G401 (cell line): ENCODE measurements at regions not wholly inside any gene's neighbourhood (a gene's known extent, or its start where the extent isn't known, plus 50 kb on each side); places are given as distances from the start of the nearest gene placed in this dataset.
A peak's percentile ranks its signal among the peaks of the same experiment; 100 is the strongest.

Experiments
- DNase-seq: peaks from one replicate; pipeline ENCODE4 v3.0.0-alpha.2; 2015; ENCODE audit warnings: low spot score
- in situ Hi-C: cut with HindIII; loops from 2 replicates; pipeline ENCODE4 v1.10.0; 2016; ENCODE audit warnings: low sequenced_read_pairs, mixed read lengths

DNA sequence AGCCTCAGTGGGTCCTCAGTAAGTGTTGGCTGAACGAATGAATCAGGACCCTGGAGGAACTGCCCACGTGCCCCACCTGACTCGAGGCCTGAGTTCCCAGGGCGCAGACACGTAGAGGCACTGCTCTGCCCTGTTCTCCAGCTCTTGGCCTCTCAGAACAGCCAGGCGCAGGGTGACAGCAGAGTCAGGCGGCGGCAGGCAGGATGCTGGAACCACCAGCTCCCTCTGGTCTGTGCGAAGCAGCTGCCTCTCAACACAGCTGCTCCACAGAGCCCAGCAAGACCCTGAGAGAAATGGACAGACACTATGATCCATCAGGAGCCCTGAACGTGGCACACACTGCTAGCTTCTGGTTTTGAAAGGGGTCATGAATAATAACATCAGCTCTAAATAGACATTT lies 53.1 kb upstream of the BCO1 start:
- in situ Hi-C loops: no loop called here

DNA sequence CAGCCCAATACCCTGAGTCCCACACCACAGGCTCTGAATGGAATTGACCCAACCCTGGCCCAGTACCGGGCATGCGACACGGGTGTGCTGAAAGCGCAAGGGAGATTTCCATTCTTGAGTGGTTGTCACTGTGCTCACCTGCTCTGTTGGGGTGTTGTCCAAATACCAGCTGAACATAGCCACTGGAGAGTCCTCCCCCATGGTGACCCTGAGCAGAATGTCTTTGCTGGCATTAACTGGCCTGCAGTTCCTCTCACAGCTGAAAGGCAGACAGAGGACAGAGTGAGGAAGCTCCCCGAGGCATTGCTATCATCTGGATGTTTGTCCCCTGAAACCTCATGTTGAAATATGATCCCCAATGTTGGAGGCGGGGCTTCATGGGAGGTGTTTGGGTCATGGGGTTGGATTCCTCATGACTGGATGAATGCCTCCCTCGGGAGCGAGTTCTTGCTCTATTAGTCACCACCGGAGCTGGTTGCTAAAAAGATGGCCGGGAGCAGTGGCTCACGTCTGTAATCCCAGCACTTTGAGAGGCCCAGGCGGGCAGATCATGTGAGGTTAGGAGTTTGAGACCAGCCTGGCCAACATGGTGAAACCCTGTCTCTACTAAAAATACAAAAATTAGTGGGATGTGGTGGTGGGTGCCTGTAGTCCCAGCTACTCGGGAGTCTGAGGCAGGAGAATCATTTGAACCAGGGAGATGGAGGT lies 57.3 kb upstream of the BCO1 start:
- DNase-seq: peak; percentile 68
- in situ Hi-C loops: no loop called here

More for the DNA sequence above, 53.1 kb upstream of the BCO1 start:
- DNase-seq: no peak

DNA sequence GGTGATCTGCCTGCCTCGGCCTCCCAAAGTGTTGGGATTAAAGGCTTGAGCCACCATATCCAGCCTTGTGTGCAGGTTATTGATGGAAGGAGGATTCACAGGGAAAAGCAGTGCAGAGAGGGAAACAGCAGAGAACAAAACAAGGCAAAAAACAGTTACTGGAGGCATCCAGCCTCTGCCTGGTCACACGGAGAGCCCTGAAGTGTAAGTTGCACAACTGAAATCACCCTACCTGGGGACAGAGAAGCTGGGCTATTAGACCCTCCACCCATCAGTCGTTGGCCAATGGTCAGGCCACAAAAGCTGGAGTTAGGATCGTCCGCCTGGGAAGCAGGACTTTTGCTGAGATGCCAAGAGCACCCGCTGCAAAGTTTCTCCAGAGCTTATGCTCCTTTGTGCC lies 57.9 kb upstream of the BCO1 start:
- no peak for DNase-seq
- in situ Hi-C loops: no loop called here

DNA sequence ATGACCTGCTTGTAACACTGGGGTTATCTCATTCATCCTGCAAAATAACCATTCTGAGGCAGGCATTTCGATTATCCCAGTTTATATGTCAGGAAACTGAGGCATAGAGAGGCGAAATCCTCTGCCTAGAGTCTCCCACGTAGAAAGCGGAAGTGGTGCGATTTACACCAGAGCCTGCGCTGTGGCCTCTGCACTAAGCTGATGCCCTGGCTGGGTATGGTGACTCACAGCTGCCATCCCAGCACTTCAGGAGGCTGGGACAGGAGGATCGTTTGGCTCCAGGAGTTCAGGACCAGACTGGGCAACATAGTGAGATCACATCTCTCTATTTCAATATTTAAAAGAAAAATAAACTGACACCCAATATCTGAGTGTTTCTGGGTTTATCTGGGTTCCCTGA lies 59.3 kb upstream of the BCO1 start:
- no peak for DNase-seq
- in situ Hi-C loops: no loop called here

DNA sequence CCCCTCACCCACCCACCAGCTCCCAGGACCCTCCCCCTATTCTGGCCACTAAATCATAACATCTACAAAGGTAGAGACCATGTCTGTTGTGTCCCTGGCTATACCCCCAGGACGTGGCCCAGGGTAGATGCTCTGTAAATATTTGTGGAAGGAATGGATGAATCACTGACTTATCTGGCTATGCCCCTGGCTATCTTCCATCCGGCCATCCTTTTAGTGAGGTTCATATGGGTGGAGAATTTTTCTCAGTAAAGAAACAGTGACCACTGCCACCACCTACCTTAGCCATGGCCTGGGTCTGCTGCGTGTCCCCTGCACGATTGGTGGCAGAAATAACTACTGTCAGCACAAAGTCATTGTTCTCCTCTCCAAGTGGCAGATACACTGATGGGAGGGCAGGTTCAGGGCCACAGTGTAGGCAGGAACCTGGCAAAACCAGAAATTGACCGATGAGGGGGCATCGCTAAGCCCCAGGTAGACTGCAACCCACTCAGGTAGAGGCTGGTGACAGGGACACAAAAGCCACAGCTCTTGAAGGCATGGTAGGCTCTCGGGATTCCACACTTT lies 63.1 kb upstream of the BCO1 start:
- no peak for DNase-seq
- in situ Hi-C loops: no loop called here

DNA sequence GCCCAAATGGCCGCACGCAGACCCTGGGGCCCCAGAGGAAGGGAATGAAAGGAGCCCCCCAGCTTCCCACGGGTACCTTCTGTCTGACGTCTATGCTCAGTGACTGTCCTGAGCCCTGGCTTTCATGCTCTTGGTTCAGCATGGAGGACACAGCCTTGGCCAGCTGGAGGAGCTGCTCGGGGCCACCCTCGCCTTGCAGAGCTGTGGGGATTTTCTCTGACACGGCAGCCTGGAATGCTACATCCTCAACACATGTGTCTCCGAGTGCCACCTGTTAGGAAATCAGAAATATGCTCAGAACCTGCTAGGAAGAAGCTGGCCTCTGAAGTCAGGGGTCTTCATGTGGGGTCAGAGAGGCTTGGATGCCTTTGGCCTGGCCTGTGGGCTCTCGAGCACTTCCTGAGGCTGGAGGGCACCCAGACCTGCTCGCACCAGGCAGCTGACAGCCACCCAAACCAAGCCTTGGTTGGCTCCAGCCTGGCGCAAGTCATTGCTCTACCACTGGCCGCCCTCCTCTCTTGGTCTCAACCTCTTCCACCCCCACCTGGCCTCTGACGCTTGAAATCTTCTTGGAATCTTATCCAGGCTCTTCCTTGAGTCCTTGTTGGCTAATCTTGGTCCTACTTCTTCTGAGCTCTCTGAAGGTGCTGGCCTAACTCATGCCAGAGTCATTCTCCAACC lies 63.7 kb upstream of the BCO1 start:
- no peak for DNase-seq
- in situ Hi-C loops: no loop called here

DNA sequence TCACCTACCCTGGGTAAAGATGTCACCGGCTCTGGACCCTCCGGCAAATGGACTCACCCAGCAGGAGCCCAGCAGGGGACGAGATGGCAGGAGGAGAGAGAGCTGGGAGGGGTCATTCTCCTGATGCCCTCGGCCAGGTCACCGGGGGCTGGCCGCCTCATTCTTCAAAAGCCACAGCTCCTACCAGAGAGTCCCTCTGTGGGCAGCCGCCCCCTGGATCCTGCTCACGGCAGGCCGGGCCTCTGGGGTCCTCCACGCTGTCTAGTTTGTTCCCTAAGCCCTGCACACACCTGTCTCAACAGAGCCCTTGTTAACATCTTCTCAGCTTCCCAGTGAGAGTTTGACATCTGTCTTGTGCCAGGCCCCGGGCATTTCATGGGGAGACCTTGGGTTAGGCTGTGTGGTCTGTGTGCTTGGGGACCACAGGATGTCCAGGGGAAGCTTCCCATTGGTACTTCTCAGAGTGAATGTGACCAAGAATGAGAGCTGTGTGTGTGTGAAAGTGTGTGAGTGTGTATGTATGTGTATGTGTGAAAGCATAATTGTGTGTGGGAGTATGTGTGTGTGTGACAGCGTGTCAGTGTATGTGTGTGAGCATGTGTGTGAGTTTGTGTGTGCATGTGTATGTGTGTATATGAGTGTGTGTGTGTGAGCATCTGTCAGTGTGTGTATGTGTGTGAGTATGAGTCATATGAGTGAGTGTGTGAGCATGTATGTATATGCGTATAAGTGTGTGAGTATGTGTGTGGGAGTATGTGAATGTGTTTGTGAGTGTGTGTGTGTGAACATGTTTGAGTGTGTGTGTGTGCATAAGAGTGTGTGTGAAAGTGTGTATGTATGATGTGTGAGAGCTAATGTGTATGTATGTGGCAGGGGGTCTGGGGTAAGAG lies 65.5 kb upstream of the BCO1 start:
- in situ Hi-C loops: no loop called here

DNA sequence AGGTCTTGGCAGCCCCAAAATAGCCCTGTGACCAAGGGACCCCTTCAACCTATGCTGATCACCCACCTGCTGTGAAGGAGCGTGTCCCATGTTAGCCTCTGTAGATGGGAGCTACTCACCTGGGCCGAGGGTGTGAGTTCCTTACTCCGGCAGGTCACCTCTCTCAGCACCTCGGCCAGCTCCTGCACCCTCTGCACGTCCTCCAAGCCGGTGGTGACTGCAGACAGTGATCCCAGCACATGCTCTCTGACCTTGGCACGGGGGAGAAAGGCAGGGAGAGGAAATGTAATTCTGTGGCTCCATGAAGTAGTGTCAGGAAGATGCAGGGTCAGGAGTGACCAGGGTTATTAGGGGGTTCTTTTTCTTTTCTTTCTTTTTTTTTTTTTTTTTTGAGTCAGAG lies 67.7 kb upstream of the BCO1 start:
- no peak for DNase-seq
- in situ Hi-C loops: no loop called here

More for the DNA sequence above, 65.5 kb upstream of the BCO1 start:
- DNase-seq: no peak

DNA sequence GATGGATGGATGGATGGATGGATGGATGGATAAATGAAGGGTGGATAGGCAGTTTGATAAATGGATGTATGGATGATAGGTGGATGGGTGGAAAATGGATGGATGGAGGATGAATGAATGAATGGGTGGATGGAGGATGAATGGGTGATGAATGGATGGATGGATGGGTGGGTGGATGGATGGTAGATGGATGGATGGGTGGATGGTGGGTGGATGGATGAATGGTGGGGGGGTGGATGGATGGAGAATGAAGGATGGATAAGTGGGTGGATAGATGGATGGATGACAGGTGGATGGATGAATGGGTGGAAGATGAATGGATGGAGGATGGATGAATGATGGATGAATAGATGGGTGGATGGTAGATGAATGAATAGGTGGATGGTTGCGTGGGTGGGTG lies 70.1 kb upstream of the BCO1 start:
- no peak for DNase-seq
- in situ Hi-C loops: no loop called here

DNA sequence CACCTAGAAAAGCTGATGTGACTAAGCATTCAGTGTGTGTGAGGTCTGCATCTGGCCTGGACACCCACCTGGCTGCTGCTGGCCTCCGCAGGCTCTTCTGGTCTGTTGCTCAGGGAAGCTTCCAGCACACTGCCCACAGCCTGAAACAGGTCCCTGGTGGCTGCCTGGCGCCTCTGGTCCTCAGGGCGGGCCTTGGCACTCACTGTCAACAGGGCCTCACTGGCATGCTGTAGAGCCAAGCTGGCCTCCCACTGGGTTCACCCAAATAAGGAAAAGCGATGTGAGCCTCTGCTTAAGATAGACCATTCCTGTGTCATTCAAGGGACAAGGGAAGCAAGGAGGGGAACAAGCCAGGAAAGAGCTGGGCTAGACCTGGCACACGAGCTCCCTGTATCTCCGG lies 70.6 kb upstream of the BCO1 start:
- no peak for DNase-seq
- in situ Hi-C loops: no loop called here

DNA sequence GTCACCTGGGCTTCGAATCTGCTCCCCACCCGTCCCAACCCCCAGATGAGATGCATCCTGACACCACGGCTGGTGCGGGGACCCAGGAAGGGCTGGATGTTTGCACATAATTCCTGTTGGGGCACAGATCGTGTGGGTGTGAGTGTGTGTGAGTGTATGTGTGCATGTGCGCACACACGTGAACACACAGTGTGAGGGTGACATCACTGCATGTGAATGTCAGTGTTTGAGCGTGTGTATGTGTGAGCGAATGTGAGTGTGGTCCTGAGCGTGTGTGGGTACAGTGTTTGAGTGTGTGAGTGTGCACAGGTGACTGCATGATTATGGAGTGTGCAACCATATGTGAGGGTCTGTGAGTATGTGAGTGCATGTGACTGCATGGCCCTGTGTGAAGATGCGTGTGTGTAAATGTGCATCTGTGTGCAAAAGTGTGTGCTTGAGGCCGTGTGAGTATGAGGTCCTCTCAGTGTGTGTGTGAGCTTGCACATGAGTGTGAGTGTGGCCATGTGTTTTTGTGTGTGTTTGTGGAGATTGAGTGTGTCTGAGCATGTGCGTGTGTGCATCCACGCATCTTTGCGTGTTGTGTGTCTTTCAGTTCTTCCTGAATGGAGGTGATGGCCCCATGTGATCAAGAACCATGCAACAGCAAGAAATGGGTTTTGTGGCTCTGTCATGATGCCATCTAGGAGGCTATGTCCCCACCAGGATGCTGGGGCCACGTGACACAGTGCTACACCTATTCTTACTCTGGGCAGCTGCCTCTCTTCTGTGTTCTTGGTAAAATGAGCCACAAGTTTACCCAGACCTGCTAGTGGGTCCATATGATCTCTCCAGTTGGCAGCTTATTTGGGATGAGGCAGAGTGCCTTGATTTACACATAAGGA lies 70.5 kb upstream of the GCSH start:
- in situ Hi-C loops: no loop called here

DNA sequence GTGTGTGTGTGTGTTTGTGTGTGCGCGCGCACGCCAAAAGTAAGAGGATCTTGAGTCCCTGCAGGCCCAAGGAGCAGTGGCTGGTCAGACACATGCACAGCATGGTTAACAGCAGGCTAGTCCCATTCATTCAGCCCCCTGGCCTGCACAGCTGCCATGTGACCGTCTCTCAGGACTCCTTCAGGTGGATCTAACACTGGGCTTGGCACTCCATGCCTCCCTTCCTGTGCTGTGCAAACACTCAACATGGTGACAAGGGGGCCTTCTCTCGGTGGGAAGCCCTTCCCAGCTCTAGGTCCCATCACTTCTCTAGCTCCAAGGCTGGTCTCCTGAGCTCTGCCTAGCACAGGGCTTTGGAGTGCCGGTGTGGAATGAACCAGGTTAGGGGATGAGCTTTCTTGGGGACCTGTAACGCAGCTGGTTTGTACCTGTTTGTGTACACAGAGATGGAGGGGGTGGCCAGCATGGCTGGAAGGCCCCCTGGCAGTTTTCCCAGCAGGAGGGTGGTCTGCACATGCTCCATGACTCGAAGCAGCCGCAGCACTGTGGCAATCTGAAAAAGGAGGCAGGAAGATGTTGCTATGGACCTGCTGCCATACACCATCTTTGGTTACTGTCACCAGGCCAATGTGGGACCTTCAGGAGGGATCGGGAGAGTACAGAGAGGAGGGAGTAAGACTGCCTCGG lies 69.4 kb upstream of the GCSH start:
- in situ Hi-C loops: no loop called here
- DNase-seq: no peak

More for the DNA sequence above, 70.5 kb upstream of the GCSH start:
- no peak for DNase-seq

DNA sequence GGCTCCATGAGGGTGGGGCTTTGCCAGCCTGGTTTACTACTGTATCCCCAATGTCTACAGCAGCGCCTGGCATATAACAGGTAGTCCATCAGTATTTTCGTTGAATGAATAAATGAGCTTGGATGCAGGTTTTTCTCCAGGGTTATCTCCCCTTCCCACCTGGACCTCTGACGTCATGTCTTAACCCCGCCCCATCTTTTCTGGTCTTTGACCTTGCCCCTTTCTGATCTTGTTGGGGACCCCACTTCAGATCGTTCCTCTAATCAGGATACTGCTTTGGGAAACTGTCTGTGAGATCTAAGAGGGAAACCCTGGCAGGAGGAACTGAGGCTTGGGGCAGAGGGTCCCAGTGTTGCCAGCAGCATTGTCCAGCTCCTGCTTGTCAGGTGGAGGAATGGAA lies 68.8 kb upstream of the GCSH start:
- DNase-seq: no peak
- in situ Hi-C loops: no loop called here

DNA sequence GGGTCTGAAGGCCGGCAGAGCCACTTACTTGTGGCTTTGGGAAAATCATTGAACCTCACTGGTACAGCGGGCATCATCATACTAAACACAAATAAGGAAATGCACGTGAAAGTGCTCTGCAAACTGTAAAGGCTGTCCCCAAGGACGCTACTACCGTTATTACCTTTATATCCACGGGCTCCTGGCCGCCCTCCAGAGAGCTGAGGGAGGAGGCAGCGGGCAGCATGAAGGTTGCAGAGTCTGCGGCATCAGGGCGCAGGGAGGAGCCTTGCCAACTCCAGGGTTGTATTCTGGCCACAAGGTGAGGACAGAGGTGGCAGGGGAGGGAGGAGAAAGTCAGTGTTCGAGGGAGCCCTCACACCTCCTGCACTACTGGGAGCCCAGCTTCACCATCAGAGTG lies 68.3 kb upstream of the GCSH start:
- no peak for DNase-seq
- in situ Hi-C loops: no loop called here

DNA sequence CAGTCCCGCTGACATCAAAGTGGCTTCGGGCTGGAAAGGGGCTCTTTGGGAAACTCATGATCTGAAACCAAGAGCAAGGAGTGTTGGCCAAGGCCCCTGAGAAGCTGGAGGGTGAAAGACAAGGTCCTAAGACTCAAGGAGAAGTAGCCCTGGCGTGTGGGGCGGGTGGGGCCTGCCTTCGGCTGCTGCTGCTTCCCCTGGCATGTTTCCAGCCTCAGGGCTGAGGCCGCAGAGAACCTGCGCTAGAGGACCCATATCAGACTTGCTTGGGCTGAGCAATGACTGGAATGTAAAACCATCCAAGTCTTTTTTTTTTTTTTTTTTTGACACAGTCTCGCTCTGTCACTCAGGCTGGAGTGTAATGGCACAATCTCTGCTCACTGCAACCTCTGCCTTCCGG lies 67.5 kb upstream of the GCSH start:
- DNase-seq: no peak
- in situ Hi-C loops: no loop called here

DNA sequence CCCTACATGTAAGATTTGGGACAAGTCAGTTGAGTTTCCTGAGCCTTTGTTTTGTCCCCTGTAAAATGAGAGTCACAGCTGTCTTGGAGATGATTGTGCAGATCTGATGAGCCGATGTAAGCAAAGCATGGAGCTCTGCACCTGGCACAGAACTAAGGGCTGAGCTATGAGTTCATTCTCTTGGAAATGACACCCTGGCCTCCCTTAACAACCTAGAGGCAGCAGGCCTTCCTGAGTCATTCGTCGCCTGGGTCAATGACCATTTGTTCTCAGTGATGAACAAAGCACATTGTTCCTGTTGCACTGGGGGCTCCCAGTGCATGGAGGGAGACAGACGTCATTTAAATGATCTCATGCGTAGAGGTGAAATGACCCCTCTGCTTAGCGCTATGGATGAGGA lies 62.8 kb upstream of the GCSH start:
- DNase-seq: no peak
- in situ Hi-C loops: no loop called here

DNA sequence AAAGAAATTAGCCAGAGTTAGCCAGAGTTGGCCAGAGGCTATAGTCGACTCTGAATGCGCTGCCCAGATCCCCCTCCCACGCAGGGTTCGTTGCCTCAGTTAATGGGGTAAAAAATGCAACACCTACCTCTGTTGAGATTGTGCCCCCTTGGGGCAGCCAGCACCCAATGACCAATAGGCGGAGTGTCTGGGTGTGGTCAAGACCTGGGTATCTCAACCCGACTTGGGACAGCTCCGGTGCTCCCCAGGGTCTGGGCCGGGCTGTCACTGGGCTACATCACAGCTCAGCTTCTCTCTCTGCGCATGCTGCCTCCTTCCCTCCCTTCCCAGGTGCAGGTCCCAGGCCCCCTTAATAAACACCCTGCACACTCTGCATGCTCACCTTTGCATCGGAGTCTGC lies 59.6 kb upstream of the GCSH start:
- no peak for DNase-seq
- in situ Hi-C loops: no loop called here

DNA sequence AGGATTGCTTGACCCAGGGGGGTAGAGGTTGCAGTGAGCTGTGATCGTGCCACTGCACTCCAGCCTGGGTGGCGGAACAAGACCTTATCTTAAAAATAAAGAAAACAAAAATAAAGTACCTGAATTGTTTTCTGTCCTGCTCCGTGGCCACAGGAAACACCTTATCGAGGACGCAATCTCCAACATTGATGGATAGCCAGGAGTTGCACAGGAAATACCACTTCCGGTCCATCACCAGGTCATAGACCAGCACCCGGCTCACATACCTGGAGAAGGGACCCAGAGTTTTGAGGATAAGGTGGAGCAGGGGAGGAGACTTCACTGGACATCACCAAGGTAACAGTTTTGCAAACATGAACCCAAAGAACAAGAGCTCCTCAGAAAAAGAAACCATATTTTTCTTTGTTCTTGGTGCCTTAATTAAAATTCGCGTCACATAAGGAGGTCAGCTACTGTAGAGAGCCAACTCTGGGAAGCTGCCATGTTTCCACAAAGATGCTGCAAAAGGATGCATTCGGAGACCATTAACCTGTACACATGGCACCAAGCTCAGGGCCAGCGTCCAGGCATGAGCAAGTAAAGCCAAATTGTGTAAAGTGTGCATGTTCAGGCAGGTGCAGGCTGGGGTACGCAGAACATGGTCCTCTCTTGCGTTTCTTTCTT lies 55.6 kb upstream of the GCSH start:
- DNase-seq: no peak
- in situ Hi-C loops: no loop called here
